ENCODE measurements at regions not wholly inside any gene's neighbourhood (a gene's known extent, or its start where the extent isn't known, plus 50 kb on each side); places are given as distances from the start of the nearest gene placed in this dataset.

GRCh38 chr4:67198727-67199126 lies 346.6 kb downstream of the CENPC start:
- peak; percentile 6 for DNase-seq (ENCODE audit: low read depth)
- peak; percentile 45 for TF ChIP-seq CTCF (conservative IDR thresholded peaks at IDR 0.05; ENCODE audit: low read depth, low read length)
- H3K4me3 ChIP-seq (ENCODE audit: low read depth, low read length), result no peak overlapping the region

- DNase-seq (ENCODE audit: low read depth), result no peak
- TF ChIP-seq CTCF (conservative IDR thresholded peaks at IDR 0.05; ENCODE audit: low read depth, low read length), result no peak
Observed at GRCh38 chr4:67167849-67168248, 377.5 kb downstream of the CENPC start.

GRCh38 chr4:67162690-67163089 lies 382.6 kb downstream of the CENPC start:
- no peak for TF ChIP-seq CTCF (conservative IDR thresholded peaks at IDR 0.05; ENCODE audit: low read depth, low read length)

More at GRCh38 chr4:67167849-67168248, 377.5 kb downstream of the CENPC start:
- no peak overlapping the region for H3K4me3 ChIP-seq (ENCODE audit: low read depth, low read length)

GRCh38 chr4:67161311-67161710 lies 384.0 kb downstream of the CENPC start:
- no peak for TF ChIP-seq CTCF (conservative IDR thresholded peaks at IDR 0.05; ENCODE audit: low read depth, low read length)
- no peak overlapping the region for H3K4me3 ChIP-seq (ENCODE audit: low read depth, low read length)
- DNase-seq (ENCODE audit: low read depth), result no peak

More at GRCh38 chr4:67162690-67163089, 382.6 kb downstream of the CENPC start:
- no peak for DNase-seq (ENCODE audit: low read depth)
- H3K4me3 ChIP-seq (ENCODE audit: low read depth, low read length), result no peak overlapping the region

- H3K4me3 ChIP-seq (ENCODE audit: low read depth, low read length), result no peak overlapping the region
- no peak for DNase-seq (ENCODE audit: low read depth)
- TF ChIP-seq CTCF (conservative IDR thresholded peaks at IDR 0.05; ENCODE audit: low read depth, low read length), result no peak
Observed at GRCh38 chr4:67160394-67160793, 384.9 kb downstream of the CENPC start.

GRCh38 chr4:67158666-67159065 lies 386.6 kb downstream of the CENPC start:
- DNase-seq (ENCODE audit: low read depth), result no peak
- no peak for TF ChIP-seq CTCF (conservative IDR thresholded peaks at IDR 0.05; ENCODE audit: low read depth, low read length)
- no peak overlapping the region for H3K4me3 ChIP-seq (ENCODE audit: low read depth, low read length)

GRCh38 chr4:67152976-67153375 lies 392.3 kb downstream of the CENPC start:
- H3K4me3 ChIP-seq (ENCODE audit: low read depth, low read length), result no peak overlapping the region
- no peak for TF ChIP-seq CTCF (conservative IDR thresholded peaks at IDR 0.05; ENCODE audit: low read depth, low read length)
- no peak for DNase-seq (ENCODE audit: low read depth)
